Calu3 (cell line): ENCODE measurements at regions not wholly inside any gene's neighbourhood (a gene's known extent, or its start where the extent isn't known, plus 50 kb on each side); places are given as distances from the start of the nearest gene placed in this dataset.

Source experiments
- BruUV-seq: library from RNA; stranded (reverse); fragments of 400-500 nt; replicated peaks from 2 replicates; lab custom pipeline; 2021; lab: Mats Ljungman, UMichigan
- CTCF ChIA-PET: fragments of 300-600 bp; sonication (Branson Sonifier 250); formaldehyde crosslinking; loops from one replicate; lab custom pipeline; 2022; ENCODE audit warnings: antibody characterized with exemption; lab: Charles Lee
- DNase-seq: peaks from one replicate; pipeline ENCODE4 v3.0.0; 2022
- H3K27ac Mint-ChIP-seq: one replicate; pipeline ENCODE4 v1.8.0; 2022; ENCODE audit warnings: mixed read lengths; ENCODE audit not compliant: unreplicated experiment
- H3K27me3 Mint-ChIP-seq: one replicate; pipeline ENCODE4 v1.8.0; 2022; ENCODE audit warnings: mixed read lengths; ENCODE audit not compliant: unreplicated experiment
- H3K36me3 Mint-ChIP-seq: one replicate; pipeline ENCODE4 v1.8.0; 2022; ENCODE audit warnings: mild to moderate bottlenecking, moderate library complexity, mixed read lengths; ENCODE audit not compliant: insufficient read depth, unreplicated experiment
- H3K4me1 Mint-ChIP-seq: one replicate; pipeline ENCODE4 v1.8.0; 2022; ENCODE audit warnings: mild to moderate bottlenecking, low read depth, mixed read lengths; ENCODE audit not compliant: unreplicated experiment
- H3K4me3 Mint-ChIP-seq: one replicate; pipeline ENCODE4 v1.8.0; 2022; ENCODE audit warnings: mild to moderate bottlenecking, low read depth, moderate library complexity, mixed read lengths; ENCODE audit not compliant: unreplicated experiment
- H3K9me3 Mint-ChIP-seq: one replicate; pipeline ENCODE4 v1.8.0; 2022; ENCODE audit warnings: low read depth, mixed read lengths; ENCODE audit not compliant: unreplicated experiment
- CTCF ChIP-seq: fragments of 200-600 bp; IDR thresholded peaks from one replicate; pipeline ENCODE4 v1.8.0; 2022; ENCODE audit warnings: antibody characterized with exemption; ENCODE audit not compliant: unreplicated experiment
- intact Hi-C: fragments of 100-400 bp; cut with micrococcal nuclease; formaldehyde crosslinking; loops from one replicate; pipeline ENCODE4 v1.10.0; 2022; ENCODE audit not compliant: unreplicated experiment

- no TSS peak for BruUV-seq
- no peak overlapping the region for H3K4me3 Mint-ChIP-seq
- H3K4me1 Mint-ChIP-seq, result no peaks in the 10 kb centered on the region
- TF ChIP-seq CTCF, result no peak
- DNase-seq, result no peak
- intact Hi-C loops, result no loop called here
- H3K27me3 Mint-ChIP-seq, result no peaks in the 10 kb centered on the region
- no peak overlapping the region for H3K27ac Mint-ChIP-seq
- H3K9me3 Mint-ChIP-seq, result peaks cover 32% of the 10 kb centered on the region
- CTCF ChIA-PET, result no interaction called here
- no peaks in the 10 kb centered on the region for H3K36me3 Mint-ChIP-seq
These were observed 584.2 kb downstream of the SUCLG1 start for GRCh38 chr2:83874712-83875430.

- intact Hi-C loops, result no loop called here
- no TSS peak for BruUV-seq
- H3K36me3 Mint-ChIP-seq, result no peaks in the 10 kb centered on the region
- no peaks in the 10 kb centered on the region for H3K27me3 Mint-ChIP-seq
- no peak for DNase-seq
- TF ChIP-seq CTCF, result no peak
- peaks cover 32% of the 10 kb centered on the region for H3K9me3 Mint-ChIP-seq
- CTCF ChIA-PET, result no interaction called here
- H3K4me3 Mint-ChIP-seq, result no peak overlapping the region
- H3K27ac Mint-ChIP-seq, result no peak overlapping the region
- no peaks in the 10 kb centered on the region for H3K4me1 Mint-ChIP-seq
These were observed 585.0 kb downstream of the SUCLG1 start for GRCh38 chr2:83874066-83874465.

- Mint-ChIP-seq H3K4me3 (no peak overlapping the region), H3K27me3 (no peaks in the 10 kb centered on the region), H3K9me3 (peaks cover 25% of the 10 kb centered on the region), H3K27ac (no peak overlapping the region), H3K4me1 (no peaks in the 10 kb centered on the region), H3K36me3 (no peaks in the 10 kb centered on the region)
- intact Hi-C loops, result no loop called here
- no TSS peak for BruUV-seq
- DNase-seq, result no peak
- no peak for TF ChIP-seq CTCF
- CTCF ChIA-PET, result no interaction called here
These were observed 586.0 kb downstream of the SUCLG1 start for GRCh38 chr2:83873110-83873509.

- intact Hi-C loops, result no loop called here
- no peaks in the 10 kb centered on the region for H3K9me3 Mint-ChIP-seq
- no peak for DNase-seq
- H3K27me3 Mint-ChIP-seq, result no peaks in the 10 kb centered on the region
- no peak overlapping the region for H3K4me3 Mint-ChIP-seq
- no peak overlapping the region for H3K27ac Mint-ChIP-seq
- CTCF ChIA-PET, result no interaction called here
- H3K4me1 Mint-ChIP-seq, result no peaks in the 10 kb centered on the region
- no TSS peak for BruUV-seq
- H3K36me3 Mint-ChIP-seq, result no peaks in the 10 kb centered on the region
- TF ChIP-seq CTCF, result no peak
These were observed 592.9 kb downstream of the SUCLG1 start for GRCh38 chr2:83866211-83866610.
